Transverse colon (tissue), 4 donors: ENCODE measurements at regions not wholly inside any gene's neighbourhood (a gene's known extent, or its start where the extent isn't known, plus 50 kb on each side); places are given as distances from the start of the nearest gene placed in this dataset.

Source experiments
- DNase-seq: peaks from one replicate; pipeline ENCODE4 v3.0.0-alpha.2; 2019
- H3K27ac ChIP-seq, 4 donors: fragments of 200-600 bp; sonication (generic); 2 replicates each; pipeline ENCODE4 v1.5.1; 2016 to 2018; ENCODE audit warnings: inconsistent platforms in 4 of 4
- H3K27me3 ChIP-seq: fragments of 200-600 bp; sonication (generic); 2 replicates; pipeline ENCODE4 v1.5.1; 2017; ENCODE audit warnings: inconsistent platforms
- H3K36me3 ChIP-seq, 4 donors: fragments of 200-600 bp; sonication (generic); 2 replicates each; pipeline ENCODE4 v1.5.1; 2017 to 2019; ENCODE audit warnings: inconsistent platforms in 4 of 4
- H3K4me1 ChIP-seq, 4 donors: fragments of 200-600 bp; sonication (generic); 2 replicates each; pipeline ENCODE4 v1.5.1; 2017 to 2020; ENCODE audit warnings: inconsistent platforms in 4 of 4
- H3K4me3 ChIP-seq, 4 donors: fragments of 200-600 bp; sonication (generic); 1 replicate in 1 of 4; 2 replicates in 3 of 4; pipeline versions ENCODE4 v1.5.1 to v1.6.1; 2017 to 2019; ENCODE audit warnings: inconsistent platforms in 4 of 4
- H3K9me3 ChIP-seq, 2 donors: fragments of 200-600 bp; sonication (generic); 2 replicates each; pipeline ENCODE4 v1.5.1; 2017 to 2019; ENCODE audit warnings: inconsistent platforms in 2 of 2
- CTCF ChIP-seq, 5 experiments: fragments of 200-600 bp in 3 of 5; fragments of 450-650 bp in 2 of 5; sonication (generic) in 3 of 5; IDR thresholded peaks; 1 replicate in 2 of 5; 2 replicates in 3 of 5; pipeline ENCODE4 v1.5.1; 2016 to 2017; ENCODE audit warnings: antibody characterized with exemption in 5 of 5, inconsistent platforms in 3 of 5, mild to moderate bottlenecking in 2 of 5, moderate library complexity in 1 of 5
- EP300 ChIP-seq: sonication (generic); formaldehyde crosslinking; IDR thresholded peaks from one replicate; pipeline ENCODE4 v1.6.1; 2017; ENCODE audit warnings: antibody characterized with exemption, low read depth
- POLR2A ChIP-seq: fragments of 450-650 bp; IDR thresholded peaks from one replicate; pipeline ENCODE4 v1.6.1; 2016; ENCODE audit warnings: antibody characterized with exemption, mild to moderate bottlenecking, moderate library complexity
- POLR2AphosphoS5 ChIP-seq, 3 donors: sonication (generic); formaldehyde crosslinking; IDR thresholded peaks; one replicate each; pipeline ENCODE4 v1.6.1; 2016; ENCODE audit warnings: antibody characterized with exemption in 3 of 3
- WGBS, 2 donors: methylation state at CpG; one replicate each; pipeline ENCODE4 v1.1.5; 2018; ENCODE audit warnings: low coverage in 1 of 2; 5-methylcytosine and 5-hydroxymethylcytosine counted together
- in situ Hi-C, 4 donors: fragments of 200-750 bp; cut with MboI; loops; one replicate each; pipeline versions ENCODE4 v1.15.0 to v1.15.1; 2017; ENCODE audit warnings: low sequenced_read_pairs in 3 of 4, low pct_ligation_motif_present in 1 of 4, low pct_unique_long_range_greater_than_20kb in 1 of 4
- intact Hi-C: fragments of 100-400 bp; cut with DNase I; formaldehyde crosslinking; loops from one replicate; pipeline ENCODE4 v1.15.1; 2023; ENCODE audit warnings: low total_unique reads

GRCh38 chr2:575727-576236 lies 101.4 kb downstream of the TMEM18 start:
- intact Hi-C loops, result no loop called here

GRCh38 chr2:575030-575726 lies 102.0 kb downstream of the TMEM18 start:
- intact Hi-C loops (no loop called here), in situ Hi-C loops (no loop called here)
- TF ChIP-seq EP300 (no peak), POLR2AphosphoS5 (IDR thresholded peaks at IDR 0.05) (no peak), CTCF (IDR thresholded peaks at IDR 0.05) (no peak), POLR2A (no peak)
- Histone ChIP-seq H3K4me1 (no peaks in the 10 kb centered on the region), H3K9me3 (peaks cover 0 to 9% of the 10 kb centered on the region in 2 donors), H3K36me3 (no peaks in the 10 kb centered on the region), H3K27ac (no peak overlapping the region), H3K27me3 (no peaks in the 10 kb centered on the region), H3K4me3 (no peak overlapping the region)
- 84 to 90% methylated on average over 1 to 14 of the region's 14 CpGs for WGBS, 2 donors
- DNase-seq, result no peak

More at GRCh38 chr2:575727-576236, 101.4 kb downstream of the TMEM18 start:
- H3K27me3 ChIP-seq, result no peaks in the 10 kb centered on the region
- H3K36me3 ChIP-seq, result no peaks in the 10 kb centered on the region
- H3K9me3 ChIP-seq, result peaks cover 0 to 9% of the 10 kb centered on the region in 2 donors
- TF ChIP-seq EP300 (no peak), POLR2A (no peak), CTCF (IDR thresholded peaks at IDR 0.05) (no peak), POLR2AphosphoS5 (IDR thresholded peaks at IDR 0.05) (no peak)
- H3K4me1 ChIP-seq, result no peaks in the 10 kb centered on the region
- 53 to 57% methylated on average over 1 of the region's 1 CpG for WGBS, 2 donors
- H3K4me3 ChIP-seq, result no peak overlapping the region
- no peak for DNase-seq
- in situ Hi-C loops, result no loop called here
- no peak overlapping the region for H3K27ac ChIP-seq

GRCh38 chr2:573805-574392 lies 103.3 kb downstream of the TMEM18 start:
- no peak for DNase-seq
- Histone ChIP-seq H3K9me3 (peaks cover 0 to 9% of the 10 kb centered on the region in 2 donors), H3K36me3 (no peaks in the 10 kb centered on the region), H3K27me3 (no peaks in the 10 kb centered on the region), H3K27ac (no peak overlapping the region), H3K4me1 (no peaks in the 10 kb centered on the region), H3K4me3 (no peak overlapping the region)
- in situ Hi-C loops, result no loop called here
- WGBS, 2 donors, result 34 to 67% methylated on average over 3 to 6 of the region's 6 CpGs
- TF ChIP-seq CTCF (IDR thresholded peaks at IDR 0.05) (no peak), POLR2A (no peak), POLR2AphosphoS5 (IDR thresholded peaks at IDR 0.05) (no peak), EP300 (no peak)
- intact Hi-C loops, result no loop called here

- no peak for DNase-seq
- in situ Hi-C loops (no loop called here), intact Hi-C loops (no loop called here)
- WGBS, 2 donors, result 71 to 86% methylated on average over 5 to 9 of the region's 9 CpGs
- no peaks in the 10 kb centered on the region for H3K27me3 ChIP-seq
- no peaks in the 10 kb centered on the region for H3K36me3 ChIP-seq
- H3K4me1 ChIP-seq, result no peaks in the 10 kb centered on the region
- peaks cover 0 to 9% of the 10 kb centered on the region in 2 donors for H3K9me3 ChIP-seq
- no peak for TF ChIP-seq POLR2A
- TF ChIP-seq EP300, result no peak
- no peak for TF ChIP-seq POLR2AphosphoS5 (IDR thresholded peaks at IDR 0.05)
- TF ChIP-seq CTCF (IDR thresholded peaks at IDR 0.05), result no peak
- no peak overlapping the region for H3K4me3 ChIP-seq
- no peak overlapping the region for H3K27ac ChIP-seq
Observed at GRCh38 chr2:573025-573424, 104.2 kb downstream of the TMEM18 start.
